ENCODE measurements at regions not wholly inside any gene's neighbourhood (a gene's known extent, or its start where the extent isn't known, plus 50 kb on each side); places are given as distances from the start of the nearest gene placed in this dataset.

DNA sequence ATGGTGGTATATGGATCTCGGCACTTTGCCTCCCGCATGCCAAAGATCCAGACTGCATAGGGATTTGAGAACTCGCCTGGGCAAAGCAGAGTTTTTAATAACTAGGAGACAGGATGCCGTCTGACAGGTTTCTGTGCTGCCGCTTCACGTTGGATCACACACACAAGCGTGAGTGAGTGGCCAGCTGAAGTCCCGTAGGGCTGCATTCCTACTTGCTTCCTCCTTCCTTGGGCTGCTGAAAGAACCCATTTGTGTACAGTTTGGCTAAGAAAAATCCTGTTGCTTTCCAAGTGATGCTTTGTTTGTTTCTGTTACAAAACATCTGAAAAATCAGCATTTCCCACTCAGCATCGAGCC, 604.3 kb upstream of the CFAP20DC start:
- CTCF ChIA-PET, result no interaction called here
- POLR2A ChIA-PET, result no interaction called here

DNA sequence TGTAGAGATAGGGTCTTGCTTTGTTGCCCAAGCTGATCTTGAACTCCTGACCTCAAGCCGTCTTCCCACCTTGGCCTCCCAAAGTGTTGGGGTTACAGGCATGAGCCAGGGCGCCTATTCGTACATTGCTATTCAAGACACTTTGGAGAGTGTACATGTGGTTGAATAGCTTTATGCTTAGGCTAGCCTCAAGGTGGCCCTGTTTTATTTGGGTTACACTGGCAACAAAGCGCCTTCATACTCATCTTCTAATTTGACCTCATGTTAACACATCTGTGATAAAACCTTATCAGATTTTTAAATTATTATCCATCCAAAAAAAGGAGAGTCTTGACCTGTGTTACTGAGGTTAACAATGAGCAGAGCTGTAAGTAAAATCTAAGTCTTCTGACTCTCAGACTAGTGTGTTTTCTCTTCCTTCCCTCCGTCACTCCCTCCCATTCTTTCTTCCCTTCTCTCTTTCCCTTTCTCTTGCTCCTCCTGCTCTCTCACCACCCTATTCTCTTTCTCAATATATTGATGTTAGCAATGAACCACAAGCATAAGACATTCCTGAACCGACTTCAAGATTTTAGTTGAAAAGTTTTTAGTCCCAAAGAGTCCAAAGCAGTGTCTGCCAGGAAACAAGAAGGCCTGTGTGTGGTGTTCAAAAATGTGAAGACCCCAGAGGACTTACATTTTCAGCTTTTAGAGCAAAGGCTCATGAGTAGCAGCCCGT, 603.7 kb upstream of the CFAP20DC start:
- ChIA-PET CTCF (no interaction called here), POLR2A (no interaction called here)

DNA sequence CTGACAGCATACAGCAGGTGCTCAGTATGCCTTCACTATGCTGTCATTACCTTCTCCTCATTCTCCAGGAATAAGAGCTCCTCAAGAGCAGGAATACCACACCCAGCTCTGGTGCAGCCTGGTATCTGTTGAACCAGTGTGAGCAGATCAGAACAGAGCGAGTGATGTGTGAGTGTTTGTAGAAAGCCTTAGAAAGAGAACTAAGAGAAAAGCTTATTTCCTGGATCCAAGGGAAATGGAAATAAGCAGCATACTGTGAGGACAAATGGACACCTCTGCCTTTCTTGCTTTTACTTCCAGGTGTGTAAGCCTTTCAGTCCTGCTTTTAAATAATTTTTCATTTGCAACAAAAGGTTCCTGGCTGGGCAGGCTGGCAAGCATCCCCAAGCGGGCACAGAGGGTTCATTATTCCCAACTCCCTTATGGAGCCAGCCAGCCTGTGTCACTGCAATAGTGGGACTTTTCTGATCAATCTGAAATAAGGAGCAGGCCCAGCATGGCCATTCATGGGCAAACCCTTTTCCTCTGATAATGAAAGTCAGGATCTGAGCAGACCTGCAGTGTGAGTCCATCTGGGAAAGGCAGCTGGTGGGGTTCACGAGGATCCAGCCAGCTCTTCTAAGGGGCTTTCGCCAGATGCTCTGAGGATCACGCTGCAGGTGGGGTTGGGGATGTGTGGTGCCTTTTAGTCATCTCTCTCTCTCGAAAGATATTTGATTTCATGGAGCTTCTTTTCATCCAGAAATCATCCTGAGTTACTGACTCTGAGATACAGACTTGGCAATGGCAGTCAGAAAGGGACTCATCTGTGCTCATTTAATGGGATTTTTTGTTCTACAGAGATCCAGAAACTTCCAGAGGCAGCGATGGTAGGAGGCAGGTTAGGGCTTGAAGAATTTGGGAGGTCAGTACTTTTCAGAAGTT, 594.9 kb upstream of the CFAP20DC start:
- ChIA-PET POLR2A (no interaction called here), CTCF (no interaction called here)

DNA sequence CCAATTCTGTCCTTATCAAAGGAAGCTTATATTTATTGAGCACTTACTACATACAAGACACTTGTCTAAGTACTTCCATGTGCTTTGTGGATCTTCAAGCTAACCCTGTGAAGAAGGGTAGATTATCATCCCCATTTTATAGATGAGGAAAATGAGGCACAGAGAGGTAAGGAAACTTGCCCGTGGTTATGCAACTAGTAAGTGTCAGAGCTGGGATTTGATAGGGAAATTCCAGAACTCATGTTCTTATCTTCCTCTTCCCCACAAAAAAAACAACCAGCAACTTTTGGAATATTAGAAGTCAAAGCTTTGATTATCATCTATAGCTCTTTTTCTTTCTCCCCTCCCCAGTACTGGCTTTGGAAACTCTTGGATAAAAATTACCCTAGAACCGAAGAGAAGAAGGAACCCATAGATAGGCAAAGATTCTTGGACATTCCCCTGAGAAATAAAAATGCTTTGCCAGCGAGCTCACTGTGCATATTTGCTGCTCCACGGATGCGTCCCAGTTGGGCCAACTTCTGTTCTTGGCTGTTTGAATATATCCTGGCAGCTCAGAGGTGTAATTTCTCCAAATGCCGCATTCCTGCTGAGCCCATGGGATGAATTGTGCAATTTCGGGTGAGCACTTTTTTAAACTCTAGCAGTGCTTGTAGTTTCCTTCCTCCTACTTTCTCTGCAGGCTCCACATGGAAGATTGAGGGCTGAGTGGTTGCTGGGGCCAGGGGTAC, 591.5 kb upstream of the CFAP20DC start:
- CTCF ChIA-PET, result no interaction called here
- POLR2A ChIA-PET, result no interaction called here

DNA sequence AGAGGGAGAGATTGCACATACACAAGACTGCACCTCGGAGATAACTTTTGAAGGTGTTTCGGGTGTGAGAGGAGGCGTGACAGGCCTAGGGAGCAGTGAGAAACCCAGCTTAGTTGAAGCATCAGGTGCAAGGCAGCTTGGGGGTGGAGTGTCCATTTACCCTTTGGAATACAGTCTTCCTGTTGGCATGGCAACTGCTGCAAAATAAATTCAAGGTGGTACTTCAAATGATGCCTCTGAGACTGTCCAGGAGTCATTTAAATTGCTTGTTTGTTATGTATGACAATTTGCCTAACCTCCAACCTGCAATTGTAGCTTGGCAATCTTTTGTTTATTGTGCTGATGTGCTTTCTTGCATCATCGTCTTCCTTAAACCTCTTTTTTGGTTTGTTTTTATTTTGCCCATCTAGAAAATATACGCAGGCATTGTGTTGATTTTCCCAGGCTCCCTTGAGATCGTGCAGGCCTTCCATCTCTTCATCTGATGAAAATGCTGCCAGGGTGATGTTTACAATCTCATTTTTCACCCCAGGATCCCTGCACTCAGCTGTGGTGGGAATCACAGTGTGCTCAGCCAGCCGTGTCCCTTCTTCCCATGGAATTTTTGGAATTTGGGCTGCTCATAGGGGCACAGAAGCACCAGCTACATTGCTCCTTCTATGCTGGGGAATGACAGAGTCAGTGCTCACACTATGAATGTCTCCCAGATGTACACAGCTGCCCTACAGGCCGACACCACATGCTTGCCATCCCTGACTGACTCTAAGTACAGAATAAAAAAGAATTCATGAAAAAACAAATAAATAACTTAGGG, 583.1 kb upstream of the CFAP20DC start:
- ChIA-PET POLR2A (no interaction called here), CTCF (no interaction called here)

DNA sequence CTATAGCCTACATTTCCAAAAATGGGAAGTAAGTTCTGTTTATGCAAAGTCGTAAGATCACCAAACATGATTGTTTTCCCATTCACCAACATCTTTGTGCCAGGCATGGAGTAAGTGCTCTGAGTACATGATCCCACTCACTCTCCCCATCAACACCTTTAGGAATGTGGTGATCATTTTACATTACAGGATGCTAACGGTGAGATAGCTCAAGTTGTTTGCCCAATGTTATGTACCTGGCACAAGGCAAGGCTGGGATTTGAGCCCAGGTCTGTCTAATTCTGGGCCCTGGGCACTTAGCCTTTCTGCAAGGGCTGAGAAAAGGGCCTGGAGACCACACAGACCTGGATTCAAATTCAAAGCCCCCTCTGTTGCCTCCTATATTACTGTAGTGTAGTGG, 581.7 kb upstream of the CFAP20DC start:
- POLR2A ChIA-PET, result no interaction called here
- CTCF ChIA-PET, result no interaction called here

DNA sequence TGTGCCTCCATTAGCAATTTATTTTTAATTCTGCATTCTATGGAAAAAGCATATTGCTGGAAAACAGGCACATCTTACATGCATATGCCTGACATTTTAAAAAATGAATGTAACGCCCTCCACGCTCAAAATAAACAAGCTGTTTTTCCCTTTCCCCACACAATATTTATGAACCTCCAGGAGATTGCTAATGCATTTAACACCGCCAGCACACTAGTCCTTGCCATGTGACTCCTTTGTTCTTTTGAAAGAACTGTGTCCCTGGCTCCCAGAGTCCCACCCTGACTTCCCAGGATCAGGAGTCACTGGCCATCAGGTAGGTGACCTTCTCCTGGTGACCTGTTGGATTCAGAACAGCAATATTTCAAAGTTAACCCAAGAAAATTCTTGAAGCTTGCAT, 571.2 kb upstream of the CFAP20DC start:
- ChIA-PET POLR2A (no interaction called here), CTCF (no interaction called here)

DNA sequence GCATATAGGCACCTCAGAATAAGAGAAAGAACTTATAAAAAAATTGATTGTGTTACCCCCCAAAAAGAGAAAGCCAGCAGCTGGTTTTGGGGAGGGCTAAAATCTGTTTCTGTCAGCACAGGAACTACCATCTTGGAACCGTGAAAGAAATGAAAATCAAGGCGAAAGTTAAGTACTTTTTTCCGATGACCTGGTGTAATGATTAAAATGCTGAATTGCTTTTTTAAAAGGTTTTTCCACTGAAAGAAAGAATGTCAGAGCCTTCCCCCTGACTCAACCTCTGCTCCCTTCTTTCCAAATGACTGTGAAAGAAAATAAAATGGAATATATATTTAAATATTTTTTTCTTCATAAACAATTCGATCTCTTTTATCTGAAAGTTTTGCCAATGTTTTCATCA, 570.5 kb upstream of the CFAP20DC start:
- CTCF ChIA-PET, result no interaction called here
- POLR2A ChIA-PET, result no interaction called here

DNA sequence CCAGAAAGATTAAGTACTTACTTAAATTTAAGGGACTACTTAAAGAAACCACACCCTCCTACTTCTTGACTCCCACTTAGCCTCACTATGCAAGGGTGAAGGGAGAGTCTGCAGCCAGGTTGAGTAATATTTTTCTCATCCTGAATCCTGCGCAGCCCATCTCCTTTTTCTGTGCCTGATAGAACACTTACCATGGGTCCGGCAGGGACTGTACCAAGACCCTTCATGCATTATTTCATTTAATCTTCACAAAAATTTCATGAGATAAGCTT, 562.6 kb upstream of the CFAP20DC start:
- ChIA-PET POLR2A (no interaction called here), CTCF (no interaction called here)

DNA sequence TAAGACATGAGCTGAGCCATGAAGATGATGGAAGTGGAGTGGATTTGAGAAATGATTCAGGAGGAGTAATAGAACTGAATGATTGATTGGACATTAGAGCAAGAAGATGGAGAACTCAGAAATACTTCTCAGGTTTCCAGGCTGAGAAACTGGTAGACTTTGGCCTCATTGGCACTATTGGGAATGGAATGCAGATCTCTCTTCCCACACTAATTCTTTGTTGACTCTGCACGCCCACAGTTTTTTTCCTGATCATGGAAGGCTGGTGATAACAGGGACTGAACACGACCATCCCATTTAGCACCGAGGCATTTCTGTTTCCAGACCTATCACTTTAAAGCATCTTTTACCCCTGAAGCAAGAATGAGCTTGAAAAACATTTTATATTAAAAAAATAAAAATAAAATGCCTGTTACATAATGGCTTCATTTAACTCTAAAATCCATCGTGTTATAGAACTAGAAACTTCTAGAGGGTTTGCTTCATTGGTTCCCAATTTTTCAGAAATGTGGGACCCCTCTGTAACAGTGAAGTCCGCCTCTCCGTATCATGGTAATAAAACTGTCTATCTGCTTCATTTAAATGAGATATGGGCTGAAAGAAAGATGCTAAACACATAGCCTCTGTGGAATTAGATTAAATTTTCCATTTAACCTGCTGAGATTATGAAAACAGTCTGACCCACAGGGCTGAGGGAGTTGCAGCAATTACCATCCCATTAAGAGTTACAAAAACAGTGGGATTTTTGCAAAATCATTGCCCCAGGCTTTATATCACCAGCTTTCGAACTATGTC, 562.0 kb upstream of the CFAP20DC start:
- ChIA-PET POLR2A (no interaction called here), CTCF (no interaction called here)

DNA sequence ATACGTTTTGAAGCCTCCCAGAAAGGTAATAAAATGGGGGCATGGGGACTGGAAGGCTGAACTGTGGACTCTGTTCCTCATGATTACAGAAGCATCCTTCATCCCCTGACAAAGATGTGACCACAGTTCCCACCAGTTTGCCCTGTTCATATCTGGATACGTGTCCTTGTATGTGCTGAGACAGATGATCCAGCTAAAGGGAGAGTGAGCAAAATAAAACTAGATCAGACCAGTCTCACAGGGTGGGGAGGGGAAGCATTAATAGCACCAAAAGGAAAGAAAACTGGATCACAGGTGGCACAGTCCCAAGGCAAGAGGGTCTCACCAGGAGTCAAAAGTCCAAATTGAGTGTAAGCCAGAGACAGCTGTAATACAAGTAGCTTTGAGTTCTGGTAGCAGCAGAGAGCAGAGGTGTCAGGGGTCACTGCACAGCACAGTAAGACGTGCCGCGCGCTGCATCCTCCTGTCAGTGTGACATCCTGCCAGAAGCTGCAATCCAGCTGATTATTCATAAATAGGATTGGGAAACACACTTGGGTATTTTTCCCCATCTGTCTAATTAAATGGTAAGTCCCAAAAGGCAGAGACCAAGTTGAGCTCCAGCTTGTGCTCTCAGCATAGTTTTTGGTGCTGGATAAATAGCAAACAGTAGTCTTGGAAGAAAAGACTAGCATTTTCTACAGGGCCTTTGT, 560.0 kb upstream of the CFAP20DC start:
- CTCF ChIA-PET, result no interaction called here
- POLR2A ChIA-PET, result no interaction called here

DNA sequence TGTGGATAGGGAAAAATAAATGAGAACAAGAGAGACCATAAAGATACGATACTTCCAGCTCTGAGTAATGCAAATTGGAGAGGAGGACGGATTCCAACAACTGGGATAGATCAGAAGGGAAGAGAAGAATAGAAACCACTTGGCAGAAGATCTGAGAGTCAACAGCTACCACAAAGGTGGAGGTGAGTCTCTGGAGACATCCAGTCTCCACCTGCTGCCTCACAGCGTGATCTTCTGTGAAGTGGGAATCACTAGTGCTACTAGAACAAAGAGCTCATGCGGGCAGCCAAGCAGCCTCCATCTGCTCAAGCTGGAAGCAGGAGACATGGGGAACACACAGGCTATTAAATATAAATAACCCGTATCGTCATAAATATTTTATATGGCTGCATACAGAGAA, 558.5 kb upstream of the CFAP20DC start:
- POLR2A ChIA-PET, result no interaction called here
- CTCF ChIA-PET, result no interaction called here

DNA sequence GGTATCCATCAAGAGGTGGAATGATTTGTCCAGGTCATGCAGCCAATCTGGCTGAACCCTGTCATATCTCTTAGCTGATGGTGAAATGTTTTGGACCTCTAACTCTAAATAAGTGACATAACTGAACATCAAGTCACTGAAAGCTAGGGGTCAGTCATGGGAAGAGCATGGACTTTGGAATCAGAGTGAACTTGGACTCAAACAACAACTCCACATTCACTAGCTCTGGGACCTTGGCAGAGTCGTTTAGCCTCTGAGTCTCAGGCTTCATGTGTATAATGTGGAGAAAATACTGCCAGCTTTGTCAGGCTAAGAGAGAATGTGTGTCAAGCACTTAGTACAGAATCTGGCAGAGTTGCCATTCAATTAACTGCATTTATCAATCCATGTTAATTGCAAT, 557.8 kb upstream of the CFAP20DC start:
- ChIA-PET CTCF (no interaction called here), POLR2A (no interaction called here)

DNA sequence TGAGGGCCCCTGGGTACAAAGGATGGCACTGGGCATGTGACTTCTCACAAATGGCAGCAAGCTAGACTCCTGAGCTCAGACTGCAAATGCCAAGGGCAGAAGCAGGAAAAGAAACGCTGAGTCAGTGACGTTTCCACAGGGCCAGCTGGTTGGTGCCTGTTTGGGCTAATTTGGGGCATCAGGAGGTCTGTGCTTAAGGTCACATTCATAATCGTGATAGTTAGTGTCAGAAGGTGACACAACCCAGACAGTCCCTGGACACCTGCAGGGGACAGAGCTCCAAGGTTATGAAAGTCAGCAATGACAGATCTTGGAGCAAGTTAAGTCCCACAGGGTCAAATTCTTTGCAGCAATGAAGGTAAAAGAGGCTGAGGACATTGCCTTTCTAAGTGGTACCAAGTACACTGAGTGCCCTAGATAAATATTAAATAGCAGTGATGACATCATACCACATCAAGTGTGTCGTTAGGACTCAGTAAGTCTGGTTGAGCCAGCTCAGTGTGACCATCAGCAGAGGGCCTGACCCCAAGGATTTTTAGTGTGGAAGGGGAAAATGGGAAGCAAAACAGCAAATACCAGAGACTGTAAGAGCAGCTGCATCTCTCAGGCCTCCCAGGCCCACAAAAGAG, 556.9 kb upstream of the CFAP20DC start:
- ChIA-PET POLR2A (no interaction called here), CTCF (no interaction called here)

DNA sequence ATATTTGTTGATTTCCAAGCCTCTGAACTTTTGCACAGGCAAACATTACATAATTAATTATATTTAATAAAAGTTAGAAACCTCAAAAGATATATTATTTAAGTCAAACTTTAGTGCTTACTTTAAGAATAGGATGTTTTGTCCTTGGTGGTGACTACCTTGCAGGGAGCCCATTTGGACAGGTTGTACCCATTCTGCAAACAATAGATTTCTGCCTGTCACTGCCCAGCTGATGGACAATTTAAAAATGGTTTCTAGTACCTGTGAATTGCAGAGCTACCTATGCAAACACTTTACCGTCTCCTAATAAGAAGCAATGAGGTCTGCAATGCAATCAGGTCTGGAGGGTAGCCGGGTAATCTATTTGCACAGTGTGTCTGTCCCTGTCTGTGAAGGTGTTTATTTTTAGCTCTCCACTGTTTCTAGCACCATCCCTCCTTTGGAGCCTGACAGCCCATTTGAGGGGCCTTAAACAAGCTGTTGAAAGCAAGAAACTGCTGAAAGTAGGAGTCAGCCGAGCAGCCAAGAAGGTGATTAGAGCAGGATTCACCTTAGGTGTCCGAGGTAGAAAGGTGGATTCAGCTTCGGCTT, 556.2 kb upstream of the CFAP20DC start:
- ChIA-PET CTCF (no interaction called here), POLR2A (no interaction called here)

DNA sequence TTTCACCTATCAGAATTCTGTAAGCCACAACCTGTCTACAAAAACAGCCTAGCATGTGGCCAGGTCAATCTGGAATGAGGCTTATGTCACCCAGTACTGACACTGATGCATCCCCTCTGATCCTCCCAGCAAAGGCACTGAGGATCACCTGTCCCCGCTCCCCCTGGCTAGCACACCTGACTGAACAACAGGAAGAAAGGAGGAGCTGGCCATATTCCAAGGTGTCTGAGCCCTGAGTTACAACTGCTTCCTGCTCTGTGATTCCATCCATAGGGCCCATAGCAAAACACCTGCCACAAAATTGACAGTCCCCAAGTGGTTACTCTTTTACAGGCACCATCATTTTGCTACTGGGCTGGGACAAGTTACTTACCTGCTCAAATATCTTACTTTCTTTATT, 555.5 kb upstream of the CFAP20DC start:
- ChIA-PET POLR2A (no interaction called here), CTCF (interaction anchor here (0.6 kb wide), 1 partner anchor 755 kb away, joined by 3 read pairs; no protein-coding TSS in a partner anchor)

DNA sequence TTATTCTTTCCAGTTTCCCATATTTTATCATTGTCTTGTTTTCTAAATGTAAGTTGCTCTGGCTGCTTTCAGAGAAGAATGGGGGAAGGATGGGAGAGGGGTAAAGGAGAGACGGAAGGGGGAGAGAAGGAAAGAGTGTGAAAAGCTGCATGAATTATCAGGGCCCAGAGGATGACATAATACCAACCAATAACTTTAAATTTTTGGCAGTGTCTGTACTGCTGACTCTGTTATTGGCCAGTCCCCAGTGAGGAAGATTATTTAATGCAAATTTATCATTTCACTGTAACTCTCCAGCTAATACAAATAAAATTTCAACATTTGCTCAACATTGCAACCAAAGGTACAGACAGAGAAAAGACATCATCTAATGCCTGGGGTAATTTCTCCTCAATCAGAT, 551.7 kb upstream of the CFAP20DC start:
- CTCF ChIA-PET, result no interaction called here
- POLR2A ChIA-PET, result no interaction called here

DNA sequence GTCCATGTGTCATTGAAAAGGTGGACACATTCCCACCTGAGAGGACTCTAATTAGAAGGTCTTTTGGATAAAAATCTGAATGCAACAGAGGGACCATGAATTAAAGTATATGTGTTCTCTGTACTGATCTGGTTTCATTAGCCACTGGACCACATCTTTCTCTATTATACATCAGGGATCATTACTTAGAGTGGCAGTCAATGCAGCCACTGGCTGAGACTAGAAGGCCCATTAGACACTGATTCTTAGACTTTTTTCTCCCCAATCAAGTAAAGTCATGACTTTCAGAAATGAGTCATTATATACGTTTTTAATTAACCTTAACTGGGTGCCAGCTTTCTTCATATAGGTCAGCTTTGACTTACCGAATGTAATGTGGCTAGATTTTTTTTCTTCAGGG, 550.8 kb upstream of the CFAP20DC start:
- ChIA-PET POLR2A (no interaction called here), CTCF (no interaction called here)

DNA sequence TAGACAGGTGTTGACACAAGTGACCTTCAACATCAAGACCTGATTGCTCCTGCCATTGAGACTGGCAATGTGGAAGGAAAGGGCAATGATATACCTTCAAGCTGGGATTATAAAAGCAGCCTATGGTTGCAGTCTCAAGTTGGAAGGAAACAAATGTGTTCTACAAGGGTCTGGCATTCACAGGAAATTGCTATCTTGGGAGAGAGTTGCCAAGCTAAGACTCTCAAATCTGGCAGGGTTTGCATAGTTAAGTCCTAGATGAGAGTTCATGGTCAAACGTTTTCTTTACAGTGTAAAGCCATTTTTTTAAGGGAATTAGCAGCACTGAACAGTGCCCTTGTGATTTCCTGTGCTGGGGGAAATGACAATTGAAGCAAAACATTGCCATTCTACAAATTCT, 546.9 kb upstream of the CFAP20DC start:
- CTCF ChIA-PET, result no interaction called here
- POLR2A ChIA-PET, result no interaction called here

All from activated CD8-positive, alpha-beta memory T cell treated with anti-CD3 and anti-CD28 coated beads for 36 hours (primary cell).